ENCODE measurements at regions not wholly inside any gene's neighbourhood (a gene's known extent, or its start where the extent isn't known, plus 50 kb on each side); places are given as distances from the start of the nearest gene placed in this dataset.

DNA sequence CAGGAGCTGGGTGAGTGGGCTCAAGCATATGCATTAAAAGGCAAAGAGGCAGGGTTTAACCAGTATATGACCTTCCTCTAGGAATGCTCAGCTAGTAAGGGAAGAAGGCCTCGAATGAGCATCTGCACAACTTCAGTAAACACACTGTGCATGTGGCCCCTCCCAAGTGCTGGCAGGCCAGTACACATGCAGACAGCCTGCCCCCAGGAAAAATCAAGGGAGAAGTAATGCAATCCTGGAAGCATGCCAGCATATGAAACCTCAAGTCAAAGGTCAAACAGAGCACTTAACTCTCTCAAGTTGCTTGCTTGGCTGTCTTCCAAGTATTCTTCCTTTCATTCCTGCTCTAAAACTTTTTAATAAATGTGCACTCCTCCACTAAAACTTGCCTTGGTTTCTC is 208.4 kb downstream of the ACTR3B start:
- TF ChIP-seq, protein P1, sequence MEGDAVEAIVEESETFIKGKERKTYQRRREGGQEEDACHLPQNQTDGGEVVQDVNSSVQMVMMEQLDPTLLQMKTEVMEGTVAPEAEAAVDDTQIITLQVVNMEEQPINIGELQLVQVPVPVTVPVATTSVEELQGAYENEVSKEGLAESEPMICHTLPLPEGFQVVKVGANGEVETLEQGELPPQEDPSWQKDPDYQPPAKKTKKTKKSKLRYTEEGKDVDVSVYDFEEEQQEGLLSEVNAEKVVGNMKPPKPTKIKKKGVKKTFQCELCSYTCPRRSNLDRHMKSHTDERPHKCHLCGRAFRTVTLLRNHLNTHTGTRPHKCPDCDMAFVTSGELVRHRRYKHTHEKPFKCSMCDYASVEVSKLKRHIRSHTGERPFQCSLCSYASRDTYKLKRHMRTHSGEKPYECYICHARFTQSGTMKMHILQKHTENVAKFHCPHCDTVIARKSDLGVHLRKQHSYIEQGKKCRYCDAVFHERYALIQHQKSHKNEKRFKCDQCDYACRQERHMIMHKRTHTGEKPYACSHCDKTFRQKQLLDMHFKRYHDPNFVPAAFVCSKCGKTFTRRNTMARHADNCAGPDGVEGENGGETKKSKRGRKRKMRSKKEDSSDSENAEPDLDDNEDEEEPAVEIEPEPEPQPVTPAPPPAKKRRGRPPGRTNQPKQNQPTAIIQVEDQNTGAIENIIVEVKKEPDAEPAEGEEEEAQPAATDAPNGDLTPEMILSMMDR (tag by site-specific recombination; IDR thresholded peaks at IDR 0.05), result no peak
- TF ChIP-seq ZNF114 (tag by site-specific recombination; IDR thresholded peaks at IDR 0.05) (no peak), ZNF274 (IDR thresholded peaks at IDR 0.05; ENCODE audit: low read length) (no peak), ZNF274 (tag by site-specific recombination; IDR thresholded peaks at IDR 0.05; ENCODE audit: borderline replicate concordance) (no peak), ZNF623 (tag by site-specific recombination; IDR thresholded peaks at IDR 0.05) (no peak), ZNF658 (tag by site-specific recombination; IDR thresholded peaks at IDR 0.05) (no peak), HOXD13 (CRISPR knock-in tag; IDR thresholded peaks at IDR 0.05; ENCODE audit: borderline replicate concordance) (no peak), ZNF426 (tag by site-specific recombination; IDR thresholded peaks at IDR 0.05) (no peak), ZNF16 (tag by site-specific recombination; IDR thresholded peaks at IDR 0.05; ENCODE audit: low read depth) (no peak), ZNF561 (tag by site-specific recombination; IDR thresholded peaks at IDR 0.05; ENCODE audit: borderline replicate concordance) (no peak)
- TF ChIP-seq, protein P2, sequence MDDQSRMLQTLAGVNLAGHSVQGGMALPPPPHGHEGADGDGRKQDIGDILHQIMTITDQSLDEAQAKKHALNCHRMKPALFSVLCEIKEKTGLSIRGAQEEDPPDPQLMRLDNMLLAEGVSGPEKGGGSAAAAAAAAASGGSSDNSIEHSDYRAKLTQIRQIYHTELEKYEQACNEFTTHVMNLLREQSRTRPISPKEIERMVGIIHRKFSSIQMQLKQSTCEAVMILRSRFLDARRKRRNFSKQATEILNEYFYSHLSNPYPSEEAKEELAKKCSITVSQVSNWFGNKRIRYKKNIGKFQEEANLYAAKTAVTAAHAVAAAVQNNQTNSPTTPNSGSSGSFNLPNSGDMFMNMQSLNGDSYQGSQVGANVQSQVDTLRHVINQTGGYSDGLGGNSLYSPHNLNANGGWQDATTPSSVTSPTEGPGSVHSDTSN (CRISPR knock-in tag; IDR thresholded peaks at IDR 0.05), result no peak
- TF ChIP-seq, protein P3, sequence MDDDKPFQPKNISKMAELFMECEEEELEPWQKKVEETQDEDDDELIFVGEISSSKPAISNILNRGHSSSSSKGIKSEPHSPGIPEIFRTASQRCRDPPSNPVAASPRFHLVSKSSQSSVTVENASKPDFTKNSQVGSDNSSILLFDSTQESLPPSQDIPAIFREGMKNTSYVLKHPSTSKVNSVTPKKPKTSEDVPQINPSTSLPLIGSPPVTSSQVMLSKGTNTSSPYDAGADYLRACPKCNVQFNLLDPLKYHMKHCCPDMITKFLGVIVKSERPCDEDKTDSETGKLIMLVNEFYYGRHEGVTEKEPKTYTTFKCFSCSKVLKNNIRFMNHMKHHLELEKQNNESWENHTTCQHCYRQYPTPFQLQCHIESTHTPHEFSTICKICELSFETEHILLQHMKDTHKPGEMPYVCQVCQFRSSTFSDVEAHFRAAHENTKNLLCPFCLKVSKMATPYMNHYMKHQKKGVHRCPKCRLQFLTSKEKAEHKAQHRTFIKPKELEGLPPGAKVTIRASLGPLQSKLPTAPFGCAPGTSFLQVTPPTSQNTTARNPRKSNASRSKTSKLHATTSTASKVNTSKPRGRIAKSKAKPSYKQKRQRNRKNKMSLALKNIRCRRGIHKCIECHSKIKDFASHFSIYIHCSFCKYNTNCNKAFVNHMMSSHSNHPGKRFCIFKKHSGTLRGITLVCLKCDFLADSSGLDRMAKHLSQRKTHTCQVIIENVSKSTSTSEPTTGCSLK (tag by site-specific recombination; IDR thresholded peaks at IDR 0.05), result no peak
- TF ChIP-seq, protein P4, sequence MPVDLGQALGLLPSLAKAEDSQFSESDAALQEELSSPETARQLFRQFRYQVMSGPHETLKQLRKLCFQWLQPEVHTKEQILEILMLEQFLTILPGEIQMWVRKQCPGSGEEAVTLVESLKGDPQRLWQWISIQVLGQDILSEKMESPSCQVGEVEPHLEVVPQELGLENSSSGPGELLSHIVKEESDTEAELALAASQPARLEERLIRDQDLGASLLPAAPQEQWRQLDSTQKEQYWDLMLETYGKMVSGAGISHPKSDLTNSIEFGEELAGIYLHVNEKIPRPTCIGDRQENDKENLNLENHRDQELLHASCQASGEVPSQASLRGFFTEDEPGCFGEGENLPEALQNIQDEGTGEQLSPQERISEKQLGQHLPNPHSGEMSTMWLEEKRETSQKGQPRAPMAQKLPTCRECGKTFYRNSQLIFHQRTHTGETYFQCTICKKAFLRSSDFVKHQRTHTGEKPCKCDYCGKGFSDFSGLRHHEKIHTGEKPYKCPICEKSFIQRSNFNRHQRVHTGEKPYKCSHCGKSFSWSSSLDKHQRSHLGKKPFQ (tag by site-specific recombination; IDR thresholded peaks at IDR 0.05), result no peak
- TF ChIP-seq, protein P5, sequence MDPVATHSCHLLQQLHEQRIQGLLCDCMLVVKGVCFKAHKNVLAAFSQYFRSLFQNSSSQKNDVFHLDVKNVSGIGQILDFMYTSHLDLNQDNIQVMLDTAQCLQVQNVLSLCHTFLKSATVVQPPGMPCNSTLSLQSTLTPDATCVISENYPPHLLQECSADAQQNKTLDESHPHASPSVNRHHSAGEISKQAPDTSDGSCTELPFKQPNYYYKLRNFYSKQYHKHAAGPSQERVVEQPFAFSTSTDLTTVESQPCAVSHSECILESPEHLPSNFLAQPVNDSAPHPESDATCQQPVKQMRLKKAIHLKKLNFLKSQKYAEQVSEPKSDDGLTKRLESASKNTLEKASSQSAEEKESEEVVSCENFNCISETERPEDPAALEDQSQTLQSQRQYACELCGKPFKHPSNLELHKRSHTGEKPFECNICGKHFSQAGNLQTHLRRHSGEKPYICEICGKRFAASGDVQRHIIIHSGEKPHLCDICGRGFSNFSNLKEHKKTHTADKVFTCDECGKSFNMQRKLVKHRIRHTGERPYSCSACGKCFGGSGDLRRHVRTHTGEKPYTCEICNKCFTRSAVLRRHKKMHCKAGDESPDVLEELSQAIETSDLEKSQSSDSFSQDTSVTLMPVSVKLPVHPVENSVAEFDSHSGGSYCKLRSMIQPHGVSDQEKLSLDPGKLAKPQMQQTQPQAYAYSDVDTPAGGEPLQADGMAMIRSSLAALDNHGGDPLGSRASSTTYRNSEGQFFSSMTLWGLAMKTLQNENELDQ (tag by site-specific recombination; IDR thresholded peaks at IDR 0.05; ENCODE audit: low read depth), result no peak
- TF ChIP-seq, protein P6, sequence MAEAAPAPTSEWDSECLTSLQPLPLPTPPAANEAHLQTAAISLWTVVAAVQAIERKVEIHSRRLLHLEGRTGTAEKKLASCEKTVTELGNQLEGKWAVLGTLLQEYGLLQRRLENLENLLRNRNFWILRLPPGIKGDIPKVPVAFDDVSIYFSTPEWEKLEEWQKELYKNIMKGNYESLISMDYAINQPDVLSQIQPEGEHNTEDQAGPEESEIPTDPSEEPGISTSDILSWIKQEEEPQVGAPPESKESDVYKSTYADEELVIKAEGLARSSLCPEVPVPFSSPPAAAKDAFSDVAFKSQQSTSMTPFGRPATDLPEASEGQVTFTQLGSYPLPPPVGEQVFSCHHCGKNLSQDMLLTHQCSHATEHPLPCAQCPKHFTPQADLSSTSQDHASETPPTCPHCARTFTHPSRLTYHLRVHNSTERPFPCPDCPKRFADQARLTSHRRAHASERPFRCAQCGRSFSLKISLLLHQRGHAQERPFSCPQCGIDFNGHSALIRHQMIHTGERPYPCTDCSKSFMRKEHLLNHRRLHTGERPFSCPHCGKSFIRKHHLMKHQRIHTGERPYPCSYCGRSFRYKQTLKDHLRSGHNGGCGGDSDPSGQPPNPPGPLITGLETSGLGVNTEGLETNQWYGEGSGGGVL (tag by site-specific recombination; IDR thresholded peaks at IDR 0.05), result no peak
